GM12878 (cell line): ENCODE measurements at regions not wholly inside any gene's neighbourhood (a gene's known extent, or its start where the extent isn't known, plus 50 kb on each side); places are given as distances from the start of the nearest gene placed in this dataset.

ENCODE experiments used
- ATAC-seq: fragments of 200-7000 bp; cut with Tn5 transposase; 3 replicates; pipeline ENCODE4 v1.9.1; 2020; ENCODE audit warnings: mild to moderate bottlenecking, moderate library complexity
- BruUV-seq: library from RNA; stranded (reverse); fragments of 400-500 nt; replicated peaks from 2 replicates; lab custom pipeline; 2021; lab: Mats Ljungman, UMichigan
- CTCF ChIA-PET: fragments of 300-600 bp; sonication (Branson Sonifier 250); formaldehyde crosslinking; extraction: SDS; loops from one replicate; lab custom pipeline; 2021; ENCODE audit warnings: inconsistent platforms; lab: Yijun Ruan, JAX
- POLR2A ChIA-PET: fragments of 350-600 bp; formaldehyde crosslinking; extraction: SDS; loops from one replicate; lab custom pipeline; 2021; ENCODE audit warnings: inconsistent platforms; lab: Charles Lee
- RAD21 ChIA-PET: fragments of 300-600 bp; sonication (Branson Sonifier 250); formaldehyde crosslinking; loops from one replicate; lab custom pipeline; 2023; ENCODE audit warnings: antibody characterized with exemption; ENCODE audit not compliant: unreplicated experiment; lab: Charles Lee
- SMC1A ChIA-PET: fragments of 300-600 bp; sonication (Branson Sonifier 250); formaldehyde crosslinking; loops from one replicate; lab custom pipeline; 2023; ENCODE audit not compliant: unreplicated experiment, uncharacterized antibody; lab: Charles Lee
- DNase-seq: peaks from one replicate; pipeline ENCODE4 v3.0.0-alpha.2; 2011; ENCODE audit warnings: low read depth, low spot score
- FAIRE-seq: peaks from 3 replicates; lab custom pipeline; 2011; peaks lifted over from hg19 to GRCh38; lab: Jason Lieb, UNC
- H2AFZ ChIP-seq: 2 replicates; pipeline ENCODE4 v1.6.0; 2011; ENCODE audit warnings: low read depth, low read length, control low read depth; ENCODE audit not compliant: control insufficient read depth
- H3K27ac ChIP-seq: 2 replicates; pipeline ENCODE4 v1.5.1; 2011; ENCODE audit warnings: control low read depth; ENCODE audit not compliant: control insufficient read depth, insufficient read depth
- H3K27me3 ChIP-seq, 2 experiments: replicated peaks in 1 of 2; 2 replicates each; pipeline versions ENCODE4 v1.6.0 to v1.6.1; 2011; ENCODE audit warnings: low read length in 1 of 2; ENCODE audit not compliant: control insufficient read depth in 2 of 2, insufficient read depth in 2 of 2
- H3K36me3 ChIP-seq, 2 experiments: 2 replicates each; pipeline ENCODE4 v1.5.1; 2011; ENCODE audit warnings: low read length in 1 of 2; ENCODE audit not compliant: control insufficient read depth in 2 of 2, insufficient read depth in 2 of 2
- H3K4me1 ChIP-seq: 2 replicates; pipeline ENCODE4 v1.6.1; 2011; ENCODE audit warnings: mild to moderate bottlenecking, low read length, moderate library complexity, mixed read lengths; ENCODE audit not compliant: control insufficient read depth, insufficient read depth
- H3K4me2 ChIP-seq: 2 replicates; pipeline ENCODE4 v1.6.0; 2011; ENCODE audit warnings: control low read depth; ENCODE audit not compliant: control insufficient read depth, insufficient read depth
- H3K4me3 ChIP-seq: fragments of 200-600 bp; sonication (generic); 2 replicates; pipeline ENCODE4 v1.5.1; 2016
- H3K79me2 ChIP-seq: 2 replicates; pipeline ENCODE4 v1.6.0; 2011; ENCODE audit warnings: low read length; ENCODE audit not compliant: control insufficient read depth, insufficient read depth
- H3K9ac ChIP-seq: 2 replicates; pipeline ENCODE4 v1.8.0; 2011; ENCODE audit warnings: low read length, control low read depth, mixed read lengths; ENCODE audit not compliant: control insufficient read depth, insufficient read depth
- H3K9me3 ChIP-seq: replicated peaks from 3 replicates; pipeline ENCODE4 v1.5.1; 2011; ENCODE audit warnings: mild to moderate bottlenecking, low read length; ENCODE audit not compliant: control insufficient read depth, insufficient read depth
- H4K20me1 ChIP-seq: 2 replicates; pipeline ENCODE4 v1.6.0; 2011; ENCODE audit not compliant: control insufficient read depth, insufficient read depth
- EGR1 ChIP-seq, 2 experiments: IDR thresholded peaks; 1 replicate in 1 of 2; 2 replicates in 1 of 2; pipeline ENCODE4 v1.6.1; 2011 to 2012; ENCODE audit warnings: low read depth in 2 of 2, low read length in 2 of 2, borderline replicate concordance in 1 of 2, mild to moderate bottlenecking in 1 of 2, moderate library complexity in 1 of 2
- FOS ChIP-seq: IDR thresholded peaks from 3 replicates; pipeline ENCODE4 v1.6.1; 2011; ENCODE audit warnings: borderline replicate concordance; ENCODE audit not compliant: insufficient read length; ENCODE audit errors: extremely low read depth
- FOXK2 ChIP-seq: fragments of 450-650 bp; IDR thresholded peaks from 2 replicates; pipeline ENCODE4 v1.6.1; 2017; ENCODE audit warnings: mild to moderate bottlenecking, moderate library complexity
- KDM1A ChIP-seq: fragments of 200-600 bp; sonication (generic); IDR thresholded peaks from 2 replicates; pipeline ENCODE4 v1.6.1; 2016; ENCODE audit warnings: borderline replicate concordance
- MEF2A ChIP-seq: IDR thresholded peaks from 2 replicates; pipeline ENCODE4 v1.6.1; 2011; ENCODE audit warnings: low read depth, mild to moderate bottlenecking, low read length, moderate library complexity; ENCODE audit not compliant: insufficient read depth
- PML ChIP-seq: IDR thresholded peaks from 2 replicates; pipeline ENCODE4 v1.6.1; 2012; ENCODE audit warnings: low read length, inconsistent platforms
- SREBF2 ChIP-seq: IDR thresholded peaks from 2 replicates; pipeline ENCODE4 v1.6.1; 2012; ENCODE audit warnings: mild to moderate bottlenecking, low read length
- SRF ChIP-seq, 2 experiments: IDR thresholded peaks; 2 replicates each; pipeline ENCODE4 v1.6.1; 2011; ENCODE audit warnings: low read depth in 2 of 2, low read length in 2 of 2, mild to moderate bottlenecking in 1 of 2, moderate library complexity in 1 of 2
- TCF7 ChIP-seq: IDR thresholded peaks from 2 replicates; pipeline ENCODE4 v1.6.1; 2014; ENCODE audit warnings: antibody characterized with exemption, borderline replicate concordance
- ZNF24 ChIP-seq: fragments of 450-650 bp; IDR thresholded peaks from 2 replicates; pipeline ENCODE4 v1.6.1; 2017; ENCODE audit warnings: antibody characterized with exemption, mild to moderate bottlenecking
- WGBS: methylation state at CpG from one replicate; pipeline ENCODE4 v1.1.6; 2016; ENCODE audit warnings: low lambda C conversion rate; ENCODE audit not compliant: insufficient replicate concordance, insufficient coverage; ENCODE audit errors: missing lambda C conversion rate; 5-methylcytosine and 5-hydroxymethylcytosine counted together
- in situ Hi-C: fragments of 300-500 bp; cut with MboI; formaldehyde crosslinking; loops from 9 replicates; pipeline ENCODE4 v1.14.3; 2018; ENCODE audit warnings: mixed read lengths
- intact Hi-C: fragments of 100-400 bp; cut with micrococcal nuclease; formaldehyde crosslinking; loops from one replicate; pipeline ENCODE4 v1.14.2; 2022; ENCODE audit not compliant: unreplicated experiment
- TF ChIP-seq, protein P1 (sequence below): fragments of 450-650 bp; IDR thresholded peaks from 2 replicates; pipeline ENCODE4 v1.6.1; 2017; ENCODE audit warnings: mild to moderate bottlenecking, low read depth, inconsistent platforms; ENCODE audit not compliant: poor library complexity, severe bottlenecking
- TF ChIP-seq, protein P2 (sequence below): IDR thresholded peaks from 2 replicates; pipeline ENCODE4 v1.6.1; 2011; ENCODE audit warnings: mild to moderate bottlenecking, low read depth, low read length, moderate library complexity; ENCODE audit not compliant: insufficient replicate concordance
- TF ChIP-seq, protein P3 (sequence below): IDR thresholded peaks from 2 replicates; pipeline ENCODE4 v1.6.1; 2012; ENCODE audit warnings: low read length, inconsistent platforms
- TF ChIP-seq, protein P4 (sequence below): fragments of 150-350 bp; IDR thresholded peaks from 2 replicates; pipeline ENCODE4 v1.6.1; 2016; ENCODE audit warnings: low read depth, low read length

DNA sequence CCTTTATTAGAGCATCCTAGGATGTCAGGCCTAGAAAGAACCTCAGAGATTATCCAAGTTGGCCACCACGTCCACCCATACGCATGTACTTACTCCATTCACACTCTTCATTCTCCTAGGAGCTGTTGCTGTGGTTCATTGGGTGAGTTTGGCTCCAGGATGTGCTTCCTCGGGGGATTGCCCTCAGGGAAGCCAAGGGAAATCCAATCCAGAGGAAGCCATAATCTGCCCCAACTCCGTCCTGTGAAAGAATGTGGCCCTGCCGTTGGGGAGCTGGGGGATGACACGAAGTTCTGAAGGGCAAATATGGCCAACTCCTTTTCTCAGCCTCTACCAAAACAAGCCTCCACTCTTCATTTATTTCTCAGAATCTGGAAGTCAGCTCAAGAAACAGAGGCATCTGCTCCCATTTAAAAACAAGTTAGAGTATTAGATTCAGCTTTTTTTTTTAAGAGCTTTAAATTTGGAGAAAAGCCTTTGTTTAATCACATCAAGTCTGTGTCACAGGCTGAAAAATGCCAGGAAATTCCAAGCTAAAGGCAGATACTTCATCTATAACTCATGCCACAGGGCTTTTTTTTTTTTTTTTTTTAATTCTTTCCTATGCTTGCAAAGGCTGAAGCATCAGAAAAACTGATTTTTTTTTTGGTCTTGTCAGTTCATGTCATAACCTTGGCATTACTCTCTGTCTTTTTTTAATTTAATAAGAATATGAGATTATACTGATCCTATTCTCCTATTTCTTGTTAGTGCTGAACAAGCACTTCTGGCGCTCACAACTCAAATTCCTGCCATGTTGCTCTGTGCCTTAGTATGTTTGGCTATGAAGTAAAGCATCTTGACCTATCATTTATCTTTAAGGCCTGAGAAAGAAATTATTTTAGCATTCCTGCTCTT, 480.9 kb upstream of the MARCKS start:
- ChIA-PET CTCF (interaction anchor here (0.6 to 1.2 kb wide), 5 partner anchors 50 to 307 kb away, joined by 3 read pairs; no protein-coding TSS in a partner anchor), RAD21 (interaction anchor here (0.7 to 2.0 kb wide), 5 partner anchors 13 to 503 kb away, joined by 3 to 8 read pairs (median 5); no protein-coding TSS in a partner anchor), POLR2A (interaction anchor here (0.6 to 0.7 kb wide), 3 partner anchors 10 to 90 kb away, joined by 3 to 6 read pairs (median 5); no protein-coding TSS in a partner anchor), SMC1A (interaction anchor here (0.7 to 1.6 kb wide), 5 partner anchors 14 to 465 kb away, joined by 3 to 5 read pairs (median 3); no protein-coding TSS in a partner anchor)
- in situ Hi-C loops (no loop called here), intact Hi-C loops (loop anchor here (5.0 kb wide), 1 partner anchor 251 kb away; no protein-coding TSS in a partner anchor)
- no peak for FAIRE-seq
- Histone ChIP-seq H3K27ac (no peak overlapping the region), H4K20me1 (no peaks in the 10 kb centered on the region), H3K4me1 (no peaks in the 10 kb centered on the region), H3K27me3 (no peaks in the 10 kb centered on the region), H3K4me2 (no peak overlapping the region), H3K36me3 (no peaks in the 10 kb centered on the region), H2AFZ (no peak overlapping the region), H3K9ac (no peak overlapping the region), H3K9me3 (no peaks in the 10 kb centered on the region), H3K79me2 (no peaks in the 10 kb centered on the region), H3K4me3 (no peak overlapping the region)
- DNase-seq: no peak
- no TSS peak for BruUV-seq
- no peak for ATAC-seq
- 74% methylated on average over 7 of the region's 7 CpGs for WGBS
- TF ChIP-seq FOS (no peak), ZNF24 (no peak), SRF (IDR thresholded peaks at IDR 0.05; ENCODE audit: low read depth in 2 of 2, low read length in 2 of 2) (no peak), PML (no peak), MEF2A (no peak), TCF7 (no peak), EGR1 (IDR thresholded peaks at IDR 0.05; ENCODE audit: borderline replicate concordance in 1 of 2, low read depth in 2 of 2, low read length in 2 of 2) (no peak), KDM1A (no peak), FOXK2 (no peak), SREBF2 (no peak)
- TF ChIP-seq, protein P1, sequence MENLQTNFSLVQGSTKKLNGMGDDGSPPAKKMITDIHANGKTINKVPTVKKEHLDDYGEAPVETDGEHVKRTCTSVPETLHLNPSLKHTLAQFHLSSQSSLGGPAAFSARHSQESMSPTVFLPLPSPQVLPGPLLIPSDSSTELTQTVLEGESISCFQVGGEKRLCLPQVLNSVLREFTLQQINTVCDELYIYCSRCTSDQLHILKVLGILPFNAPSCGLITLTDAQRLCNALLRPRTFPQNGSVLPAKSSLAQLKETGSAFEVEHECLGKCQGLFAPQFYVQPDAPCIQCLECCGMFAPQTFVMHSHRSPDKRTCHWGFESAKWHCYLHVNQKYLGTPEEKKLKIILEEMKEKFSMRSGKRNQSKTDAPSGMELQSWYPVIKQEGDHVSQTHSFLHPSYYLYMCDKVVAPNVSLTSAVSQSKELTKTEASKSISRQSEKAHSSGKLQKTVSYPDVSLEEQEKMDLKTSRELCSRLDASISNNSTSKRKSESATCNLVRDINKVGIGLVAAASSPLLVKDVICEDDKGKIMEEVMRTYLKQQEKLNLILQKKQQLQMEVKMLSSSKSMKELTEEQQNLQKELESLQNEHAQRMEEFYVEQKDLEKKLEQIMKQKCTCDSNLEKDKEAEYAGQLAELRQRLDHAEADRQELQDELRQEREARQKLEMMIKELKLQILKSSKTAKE: no peak
- TF ChIP-seq, protein P2, sequence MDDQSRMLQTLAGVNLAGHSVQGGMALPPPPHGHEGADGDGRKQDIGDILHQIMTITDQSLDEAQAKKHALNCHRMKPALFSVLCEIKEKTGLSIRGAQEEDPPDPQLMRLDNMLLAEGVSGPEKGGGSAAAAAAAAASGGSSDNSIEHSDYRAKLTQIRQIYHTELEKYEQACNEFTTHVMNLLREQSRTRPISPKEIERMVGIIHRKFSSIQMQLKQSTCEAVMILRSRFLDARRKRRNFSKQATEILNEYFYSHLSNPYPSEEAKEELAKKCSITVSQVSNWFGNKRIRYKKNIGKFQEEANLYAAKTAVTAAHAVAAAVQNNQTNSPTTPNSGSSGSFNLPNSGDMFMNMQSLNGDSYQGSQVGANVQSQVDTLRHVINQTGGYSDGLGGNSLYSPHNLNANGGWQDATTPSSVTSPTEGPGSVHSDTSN: no peak
- TF ChIP-seq, protein P3, sequence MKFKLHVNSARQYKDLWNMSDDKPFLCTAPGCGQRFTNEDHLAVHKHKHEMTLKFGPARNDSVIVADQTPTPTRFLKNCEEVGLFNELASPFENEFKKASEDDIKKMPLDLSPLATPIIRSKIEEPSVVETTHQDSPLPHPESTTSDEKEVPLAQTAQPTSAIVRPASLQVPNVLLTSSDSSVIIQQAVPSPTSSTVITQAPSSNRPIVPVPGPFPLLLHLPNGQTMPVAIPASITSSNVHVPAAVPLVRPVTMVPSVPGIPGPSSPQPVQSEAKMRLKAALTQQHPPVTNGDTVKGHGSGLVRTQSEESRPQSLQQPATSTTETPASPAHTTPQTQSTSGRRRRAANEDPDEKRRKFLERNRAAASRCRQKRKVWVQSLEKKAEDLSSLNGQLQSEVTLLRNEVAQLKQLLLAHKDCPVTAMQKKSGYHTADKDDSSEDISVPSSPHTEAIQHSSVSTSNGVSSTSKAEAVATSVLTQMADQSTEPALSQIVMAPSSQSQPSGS: no peak
- TF ChIP-seq, protein P4, sequence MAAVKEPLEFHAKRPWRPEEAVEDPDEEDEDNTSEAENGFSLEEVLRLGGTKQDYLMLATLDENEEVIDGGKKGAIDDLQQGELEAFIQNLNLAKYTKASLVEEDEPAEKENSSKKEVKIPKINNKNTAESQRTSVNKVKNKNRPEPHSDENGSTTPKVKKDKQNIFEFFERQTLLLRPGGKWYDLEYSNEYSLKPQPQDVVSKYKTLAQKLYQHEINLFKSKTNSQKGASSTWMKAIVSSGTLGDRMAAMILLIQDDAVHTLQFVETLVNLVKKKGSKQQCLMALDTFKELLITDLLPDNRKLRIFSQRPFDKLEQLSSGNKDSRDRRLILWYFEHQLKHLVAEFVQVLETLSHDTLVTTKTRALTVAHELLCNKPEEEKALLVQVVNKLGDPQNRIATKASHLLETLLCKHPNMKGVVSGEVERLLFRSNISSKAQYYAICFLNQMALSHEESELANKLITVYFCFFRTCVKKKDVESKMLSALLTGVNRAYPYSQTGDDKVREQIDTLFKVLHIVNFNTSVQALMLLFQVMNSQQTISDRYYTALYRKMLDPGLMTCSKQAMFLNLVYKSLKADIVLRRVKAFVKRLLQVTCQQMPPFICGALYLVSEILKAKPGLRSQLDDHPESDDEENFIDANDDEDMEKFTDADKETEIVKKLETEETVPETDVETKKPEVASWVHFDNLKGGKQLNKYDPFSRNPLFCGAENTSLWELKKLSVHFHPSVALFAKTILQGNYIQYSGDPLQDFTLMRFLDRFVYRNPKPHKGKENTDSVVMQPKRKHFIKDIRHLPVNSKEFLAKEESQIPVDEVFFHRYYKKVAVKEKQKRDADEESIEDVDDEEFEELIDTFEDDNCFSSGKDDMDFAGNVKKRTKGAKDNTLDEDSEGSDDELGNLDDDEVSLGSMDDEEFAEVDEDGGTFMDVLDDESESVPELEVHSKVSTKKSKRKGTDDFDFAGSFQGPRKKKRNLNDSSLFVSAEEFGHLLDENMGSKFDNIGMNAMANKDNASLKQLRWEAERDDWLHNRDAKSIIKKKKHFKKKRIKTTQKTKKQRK: no peak
